Amniotic epithelial cell (primary cell): ENCODE measurements at regions not wholly inside any gene's neighbourhood (a gene's known extent, or its start where the extent isn't known, plus 50 kb on each side); places are given as distances from the start of the nearest gene placed in this dataset.
"Not testable (repeated sequence)": the region's sequence is repeated elsewhere in the genome, so short reads cannot be mapped to it uniquely, and the experiment has no call there.

Experiments used
- DNase-seq: peaks from one replicate; pipeline ENCODE4 v3.0.0-alpha.2; 2010; ENCODE audit warnings: low read depth

GRCh38 chr2:236830926-236831325 is 254.8 kb upstream of the COPS8 start:
- no peak for DNase-seq

DNA sequence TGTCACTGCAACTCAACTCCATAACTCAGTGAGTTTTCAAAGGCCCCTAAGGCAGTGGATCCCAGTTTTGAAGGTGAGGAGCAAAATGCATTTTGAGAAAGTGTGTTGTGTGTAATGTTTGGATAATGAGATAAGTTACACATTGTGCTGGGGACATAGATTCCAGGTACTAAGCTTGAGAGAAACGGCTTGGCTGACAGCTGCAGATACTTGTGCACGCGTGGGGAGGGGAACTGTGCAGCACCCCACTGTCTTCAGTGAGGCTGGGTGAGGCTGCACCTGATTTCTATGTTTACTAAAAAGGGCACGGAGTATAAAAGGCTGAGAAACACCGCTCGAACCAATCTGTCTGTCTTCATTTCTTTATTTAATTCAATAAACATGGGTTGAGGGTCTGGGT is 254.0 kb upstream of the COPS8 start:
- DNase-seq: no peak

- peak; percentile 26 for DNase-seq
Observed at GRCh38 chr2:236833501-236834073, 252.1 kb upstream of the COPS8 start.

GRCh38 chr2:236834284-236834683 is 251.4 kb upstream of the COPS8 start:
- no peak for DNase-seq

- no peak for DNase-seq
Observed at GRCh38 chr2:236835307-236836024, 250.2 kb upstream of the COPS8 start.

DNA sequence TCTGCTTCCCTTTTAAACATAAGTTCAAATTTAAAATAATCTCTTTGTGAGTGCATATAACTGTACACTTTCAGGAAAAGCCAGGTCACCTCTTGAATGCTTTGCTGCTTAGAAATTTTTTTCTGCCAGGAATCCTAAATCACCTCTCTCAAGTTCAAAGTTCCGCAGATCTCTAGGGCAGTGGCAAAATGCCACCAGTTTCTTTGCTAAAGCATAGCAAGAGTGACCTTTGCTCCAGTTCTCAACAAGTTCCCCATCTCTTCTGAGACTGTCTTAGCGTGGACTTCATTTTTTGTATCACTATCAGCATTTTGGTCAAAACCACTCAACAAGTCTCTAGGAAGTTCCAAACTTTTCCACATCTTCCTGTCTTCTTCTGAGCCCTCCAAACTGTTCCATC is 249.7 kb upstream of the COPS8 start:
- not testable (repeated sequence) for DNase-seq

DNA sequence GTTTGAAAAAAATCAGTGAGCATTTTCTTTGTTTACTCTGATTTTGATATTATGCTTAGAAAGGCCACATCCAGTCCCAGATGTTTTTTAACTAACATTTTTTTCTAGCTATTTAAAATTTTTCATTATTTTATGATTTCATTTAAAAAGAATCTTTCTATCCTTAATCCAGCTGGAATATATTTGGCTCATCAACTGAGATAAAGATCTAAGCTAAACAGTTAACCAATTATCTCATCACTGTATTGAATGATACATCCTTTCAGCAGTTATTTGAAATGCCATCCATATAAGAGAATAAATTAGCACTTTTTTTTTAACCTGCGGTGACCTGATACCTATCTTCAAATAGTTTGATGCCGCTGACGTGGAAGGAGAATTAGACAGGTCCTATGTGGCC is 245.5 kb upstream of the COPS8 start:
- DNase-seq: no peak

DNA sequence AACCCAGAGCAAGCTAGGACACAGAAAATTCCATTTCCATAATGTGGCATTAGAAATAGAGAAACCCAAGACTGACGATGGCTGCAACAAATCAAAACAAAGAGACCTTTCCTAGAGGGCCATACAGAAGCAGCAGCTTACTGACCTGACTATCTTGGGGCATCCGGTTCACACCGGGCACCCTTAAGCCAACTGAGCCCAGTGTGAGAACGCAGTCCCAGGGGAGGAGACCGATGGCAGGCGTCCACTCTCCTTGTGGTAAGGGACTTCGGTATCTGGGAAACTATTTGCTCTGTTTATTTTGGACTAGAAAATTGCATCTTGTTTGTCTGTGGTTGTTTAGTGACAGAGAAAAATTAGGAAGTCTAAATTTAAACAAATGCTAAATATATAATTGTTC is 244.8 kb upstream of the COPS8 start:
- no peak for DNase-seq

DNA sequence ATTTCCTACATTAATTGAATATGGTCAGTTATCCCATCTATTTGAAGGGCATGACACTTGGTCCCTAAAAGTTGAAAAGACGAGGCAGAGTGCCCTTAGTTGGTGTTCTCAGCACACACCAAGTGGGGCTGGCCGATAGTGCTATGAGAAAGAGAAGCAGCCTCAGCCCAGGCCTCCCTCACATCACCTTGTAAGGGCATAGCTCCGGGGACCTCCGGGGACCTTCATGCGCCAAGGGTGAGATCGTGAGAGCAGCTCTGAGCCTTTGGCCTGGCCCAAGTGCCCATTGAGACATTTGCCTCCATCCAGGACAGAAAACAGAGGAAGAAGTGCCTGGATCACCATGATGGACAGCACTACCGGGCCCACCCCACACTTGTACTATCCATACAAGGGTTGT is 244.3 kb upstream of the COPS8 start:
- no peak for DNase-seq

DNA sequence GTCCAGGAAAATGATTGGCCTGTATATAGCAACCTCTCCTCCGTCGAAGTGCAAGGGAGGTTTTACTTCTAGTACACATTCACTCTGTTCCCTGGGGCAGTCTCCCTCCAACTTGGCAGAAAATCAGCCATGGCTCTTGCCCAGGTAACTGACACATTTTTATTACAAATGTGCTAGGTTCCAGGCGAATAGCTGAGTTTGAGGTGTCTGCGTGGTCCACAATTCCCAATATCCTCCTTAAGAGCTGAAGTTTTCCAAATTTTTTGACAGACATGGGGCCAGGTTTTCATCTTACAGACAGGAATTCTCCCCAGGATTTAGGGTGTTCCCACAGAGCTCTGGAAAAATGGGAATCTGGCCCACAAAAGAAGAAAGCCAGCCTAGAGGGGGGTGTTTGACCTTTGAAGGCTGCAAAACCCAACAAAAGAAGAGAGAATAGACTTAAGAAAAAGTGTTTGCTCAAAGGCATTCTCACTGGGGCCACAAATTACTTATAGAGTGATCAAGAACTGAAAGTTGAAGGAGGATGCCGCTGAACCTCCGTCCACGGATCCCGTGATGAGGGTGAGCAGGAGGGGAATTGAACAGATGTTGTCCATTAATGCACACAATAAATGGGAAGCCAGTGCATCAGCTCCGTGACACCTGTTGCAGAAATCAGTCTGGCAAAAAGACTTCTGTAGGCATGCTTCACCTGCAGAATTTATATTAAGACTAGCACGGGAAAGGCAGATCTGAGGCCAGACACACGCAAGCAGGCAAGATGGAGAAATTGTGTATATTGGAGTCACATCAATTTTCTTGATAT is 242.3 kb upstream of the COPS8 start:
- DNase-seq: no peak

DNA sequence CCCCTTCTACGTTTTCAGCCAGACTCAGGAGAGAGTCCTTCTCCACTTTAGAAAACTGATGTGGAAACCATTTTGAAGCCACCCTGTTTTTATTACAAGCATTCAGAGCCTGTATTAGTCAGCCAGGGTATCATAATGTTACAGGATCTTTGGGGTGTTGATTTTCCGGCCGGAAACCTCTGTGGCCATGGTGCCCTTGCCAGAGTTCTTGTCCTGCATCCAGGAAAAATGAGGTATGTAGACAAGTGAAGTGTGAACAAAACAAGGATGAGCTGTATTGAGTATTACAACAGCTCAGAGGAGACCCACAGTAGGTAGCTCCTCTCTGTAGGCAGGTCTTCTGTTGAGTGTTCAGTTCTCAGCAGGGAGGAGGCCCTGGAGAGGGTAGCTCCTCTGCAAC is 241.0 kb upstream of the COPS8 start:
- DNase-seq: no peak

- DNase-seq: no peak
Observed at GRCh38 chr2:236847023-236847422, 238.7 kb upstream of the COPS8 start.

- DNase-seq: no peak
Observed at GRCh38 chr2:236847538-236848263, 238.0 kb upstream of the COPS8 start.

- DNase-seq: no peak
Observed at GRCh38 chr2:236848501-236848900, 237.2 kb upstream of the COPS8 start.

GRCh38 chr2:236849508-236849907 is 236.2 kb upstream of the COPS8 start:
- DNase-seq: no peak

DNA sequence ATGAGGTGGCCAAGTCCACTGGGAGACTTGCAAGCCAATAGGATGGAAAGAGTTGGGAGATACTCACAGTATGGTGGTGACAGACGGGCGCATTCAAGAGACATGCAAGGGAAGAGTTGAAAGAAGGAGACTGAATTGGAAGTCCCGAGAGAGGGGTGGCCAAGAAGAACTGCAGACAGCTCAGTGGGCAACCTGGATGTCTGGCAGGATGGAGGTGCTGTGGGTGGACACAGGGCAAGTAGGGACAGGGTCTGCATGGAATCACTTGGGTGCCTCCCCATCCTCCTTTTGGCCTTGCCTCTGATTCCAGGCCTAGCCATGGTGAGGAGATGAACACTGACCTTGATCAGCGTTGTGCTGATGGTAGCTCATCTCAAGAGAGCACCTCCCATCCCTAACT is 235.7 kb upstream of the COPS8 start:
- no peak for DNase-seq

GRCh38 chr2:236851187-236851586 is 234.5 kb upstream of the COPS8 start:
- DNase-seq: peak; percentile 25

DNA sequence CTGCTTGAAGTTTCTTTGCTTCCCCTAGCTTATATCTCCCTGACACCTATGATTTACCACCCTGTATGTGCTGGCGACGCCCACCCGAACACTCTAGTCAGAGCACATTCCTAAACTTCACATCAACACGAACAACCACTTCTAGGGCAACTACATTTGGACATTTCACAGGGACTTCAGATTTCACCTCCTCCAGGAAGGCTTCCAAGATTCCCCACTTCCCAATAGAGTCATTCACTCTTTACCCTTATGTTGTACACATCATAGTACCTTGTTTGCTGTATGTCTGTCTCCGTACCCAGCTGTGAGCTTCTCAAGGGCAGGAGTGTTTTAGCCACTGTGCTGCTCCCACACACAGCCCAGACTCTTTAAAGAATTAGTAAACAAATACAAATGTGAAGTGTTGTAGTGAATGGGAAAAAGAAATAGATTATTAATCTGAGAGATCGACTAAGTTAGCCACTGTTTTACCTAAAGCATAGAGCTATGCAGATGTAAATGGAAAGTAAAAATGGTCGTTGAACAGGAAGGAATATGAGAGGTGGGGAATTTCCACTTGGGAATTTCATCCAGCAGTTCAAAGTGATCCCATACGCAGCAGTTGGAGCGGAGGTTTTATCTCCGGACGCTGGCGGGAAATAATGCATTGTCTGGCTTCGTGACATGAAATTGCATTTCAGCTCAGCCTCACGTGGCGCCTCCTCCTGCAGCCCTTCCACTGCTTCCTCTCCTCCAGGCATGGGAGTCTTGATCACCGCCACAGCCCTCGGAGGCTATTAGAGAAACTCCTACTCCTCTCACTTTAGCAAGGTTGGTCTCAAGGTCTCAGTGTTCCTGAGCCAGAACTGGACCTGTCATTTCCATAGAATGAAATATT is 233.4 kb upstream of the COPS8 start:
- no peak for DNase-seq

- peak; percentile 45 for DNase-seq
Observed at GRCh38 chr2:236852977-236853374, 232.7 kb upstream of the COPS8 start.

GRCh38 chr2:236853585-236854051 is 232.1 kb upstream of the COPS8 start:
- no peak for DNase-seq

- DNase-seq: no peak
Observed at GRCh38 chr2:236855176-236855865, 230.4 kb upstream of the COPS8 start.
